ENCODE measurements at regions not wholly inside any gene's neighbourhood (a gene's known extent, or its start where the extent isn't known, plus 50 kb on each side); places are given as distances from the start of the nearest gene placed in this dataset.

- Mint-ChIP-seq H3K4me1 (peaks cover 56% of the 10 kb centered on the region), H3K36me3 (ENCODE audit: low read depth) (no peaks in the 10 kb centered on the region), H3K4me3 (no peak overlapping the region), H3K27ac (no peak overlapping the region), H3K27me3 (ENCODE audit: low read depth, poor library complexity) (peaks cover 4% of the 10 kb centered on the region), H3K9me3 (no peaks in the 10 kb centered on the region)
- no peak for TF ChIP-seq CTCF (IDR thresholded peaks at IDR 0.05)
- DNase-seq: no peak
Observed at GRCh38 chr1:234710381-234710780, 100.4 kb upstream of the IRF2BP2 start.

GRCh38 chr1:234709473-234710228, 99.7 kb upstream of the IRF2BP2 start:
- no peak for DNase-seq
- Mint-ChIP-seq H3K36me3 (ENCODE audit: low read depth) (no peaks in the 10 kb centered on the region), H3K9me3 (no peaks in the 10 kb centered on the region), H3K4me1 (peaks cover 56% of the 10 kb centered on the region), H3K27ac (no peak overlapping the region), H3K4me3 (peak overlapping the region; percentile 2), H3K27me3 (ENCODE audit: low read depth, poor library complexity) (peaks cover 4% of the 10 kb centered on the region)
- no peak for TF ChIP-seq CTCF (IDR thresholded peaks at IDR 0.05)

GRCh38 chr1:234708700-234709395, 98.9 kb upstream of the IRF2BP2 start:
- H3K36me3 Mint-ChIP-seq (ENCODE audit: low read depth): no peaks in the 10 kb centered on the region
- H3K27me3 Mint-ChIP-seq (ENCODE audit: low read depth, poor library complexity): peaks cover 11% of the 10 kb centered on the region
- peak overlapping the region; percentile 2 for H3K4me3 Mint-ChIP-seq
- DNase-seq: no peak
- no peak for TF ChIP-seq CTCF (IDR thresholded peaks at IDR 0.05)
- no peak overlapping the region for H3K27ac Mint-ChIP-seq
- peaks cover 61% of the 10 kb centered on the region for H3K4me1 Mint-ChIP-seq
- no peaks in the 10 kb centered on the region for H3K9me3 Mint-ChIP-seq

- Mint-ChIP-seq H3K4me3 (no peak overlapping the region), H3K9me3 (no peaks in the 10 kb centered on the region), H3K36me3 (ENCODE audit: low read depth) (no peaks in the 10 kb centered on the region), H3K27me3 (ENCODE audit: low read depth, poor library complexity) (peaks cover 18% of the 10 kb centered on the region), H3K4me1 (peaks cover 54% of the 10 kb centered on the region), H3K27ac (no peak overlapping the region)
- TF ChIP-seq CTCF (IDR thresholded peaks at IDR 0.05): no peak
- no peak for DNase-seq
Observed at GRCh38 chr1:234707641-234708040, 97.7 kb upstream of the IRF2BP2 start.

- H3K36me3 Mint-ChIP-seq (ENCODE audit: low read depth): no peaks in the 10 kb centered on the region
- H3K27me3 Mint-ChIP-seq (ENCODE audit: low read depth, poor library complexity): peaks cover 18% of the 10 kb centered on the region
- no peak for DNase-seq
- peaks cover 56% of the 10 kb centered on the region for H3K4me1 Mint-ChIP-seq
- no peak for TF ChIP-seq CTCF (IDR thresholded peaks at IDR 0.05)
- H3K4me3 Mint-ChIP-seq: no peak overlapping the region
- H3K9me3 Mint-ChIP-seq: no peaks in the 10 kb centered on the region
- H3K27ac Mint-ChIP-seq: no peak overlapping the region
Observed at GRCh38 chr1:234706931-234707330, 97.0 kb upstream of the IRF2BP2 start.

Measured in nephron progenitor cell (in vitro differentiated cells).